ENCODE measurements at regions not wholly inside any gene's neighbourhood (a gene's known extent, or its start where the extent isn't known, plus 50 kb on each side); places are given as distances from the start of the nearest gene placed in this dataset.
"Not testable (repeated sequence)": the region's sequence is repeated elsewhere in the genome, so short reads cannot be mapped to it uniquely, and the experiment has no call there.

GRCh38 chr2:139424101-139424500, 643.9 kb upstream of the NXPH2 start:
- no peaks in the 10 kb centered on the region for H3K36me3 ChIP-seq
- H4K20me1 ChIP-seq: no peaks in the 10 kb centered on the region
- no peak overlapping the region for H3K9ac ChIP-seq
- no peak overlapping the region for H3K4me2 ChIP-seq
- TF ChIP-seq Cebpa-rat (IDR thresholded peaks at IDR 0.05): no peak
- no peak overlapping the region for H3K4me3 ChIP-seq
- no peaks in the 10 kb centered on the region for H3K9me3 ChIP-seq
- no peak overlapping the region for H3K27ac ChIP-seq
- H3K4me1 ChIP-seq: no peaks in the 10 kb centered on the region
- H3K27me3 ChIP-seq: no peaks in the 10 kb centered on the region

- Histone ChIP-seq H3K9ac (no peak overlapping the region), H3K4me2 (peak overlapping the region; percentile 66), H3K27ac (peak overlapping the region; percentile 49), H3K9me3 (peaks cover 16% of the 10 kb centered on the region), H3K4me3 (peak overlapping the region; percentile 55), H3K36me3 (no peaks in the 10 kb centered on the region; the same call in 1 of the 2 replicates), H4K20me1 (no peaks in the 10 kb centered on the region), H3K4me1 (peaks cover 30% of the 10 kb centered on the region), H3K27me3 (no peaks in the 10 kb centered on the region)
- no peak for TF ChIP-seq Cebpa-rat (IDR thresholded peaks at IDR 0.05)
Measured at GRCh38 chr2:139411236-139411635, 631.0 kb upstream of the NXPH2 start.

- H3K9me3 ChIP-seq: peaks cover 16% of the 10 kb centered on the region
- not testable (repeated sequence) for H3K36me3 ChIP-seq, H4K20me1 ChIP-seq, H3K27me3 ChIP-seq, H3K9ac ChIP-seq
- H3K4me2 ChIP-seq: peak overlapping the region; percentile 66
- peak overlapping the region; percentile 49 for H3K27ac ChIP-seq
- H3K4me1 ChIP-seq: peaks cover 30% of the 10 kb centered on the region
- peak overlapping the region; percentile 55 for H3K4me3 ChIP-seq
Measured at GRCh38 chr2:139410833-139411174, 630.6 kb upstream of the NXPH2 start.

GRCh38 chr2:139410147-139410832, 630.1 kb upstream of the NXPH2 start:
- H3K27me3 ChIP-seq, H4K20me1 ChIP-seq, H3K9ac ChIP-seq, H3K27ac ChIP-seq, H3K36me3 ChIP-seq: not testable (repeated sequence)
- peak overlapping the region; percentile 66 for H3K4me2 ChIP-seq
- peaks cover 15% of the 10 kb centered on the region for H3K9me3 ChIP-seq
- 0 out of 2 replicates have a peak overlapping the region, but pooled peaks have one; percentile 14 for H3K4me3 ChIP-seq
- peaks cover 30% of the 10 kb centered on the region for H3K4me1 ChIP-seq

- TF ChIP-seq Cebpa-rat (IDR thresholded peaks at IDR 0.05): no peak
Measured at GRCh38 chr2:139409212-139409611, 629.0 kb upstream of the NXPH2 start.

GRCh38 chr2:139403948-139404347, 623.8 kb upstream of the NXPH2 start:
- no peak overlapping the region for H3K9ac ChIP-seq
- no peaks in the 10 kb centered on the region for H3K27me3 ChIP-seq
- no peaks in the 10 kb centered on the region for H3K4me1 ChIP-seq
- H3K4me2 ChIP-seq: no peak overlapping the region
- no peak for TF ChIP-seq Cebpa-rat (IDR thresholded peaks at IDR 0.05)
- H3K4me3 ChIP-seq: no peak overlapping the region
- H3K36me3 ChIP-seq: no peaks in the 10 kb centered on the region; the same call in 1 of the 2 replicates
- H4K20me1 ChIP-seq: no peaks in the 10 kb centered on the region
- no peak overlapping the region for H3K27ac ChIP-seq
- peaks cover 5% of the 10 kb centered on the region; the same call in 1 of the 2 replicates for H3K9me3 ChIP-seq

More at GRCh38 chr2:139409212-139409611, 629.0 kb upstream of the NXPH2 start:
- no peak overlapping the region for H3K27ac ChIP-seq
- H3K9ac ChIP-seq: no peak overlapping the region
- peaks cover 4% of the 10 kb centered on the region for H3K9me3 ChIP-seq
- H3K4me3 ChIP-seq: no peak overlapping the region
- no peaks in the 10 kb centered on the region for H4K20me1 ChIP-seq
- peaks cover 30% of the 10 kb centered on the region for H3K4me1 ChIP-seq
- H3K27me3 ChIP-seq: no peaks in the 10 kb centered on the region
- H3K4me2 ChIP-seq: peak overlapping the region; percentile 24
- no peaks in the 10 kb centered on the region; the same call in 1 of the 2 replicates for H3K36me3 ChIP-seq

GRCh38 chr2:139394801-139395200, 614.6 kb upstream of the NXPH2 start:
- Histone ChIP-seq H3K4me1 (peaks cover 42% of the 10 kb centered on the region), H3K4me3 (peak overlapping the region; percentile 32; the same call in 1 of the 2 replicates), H4K20me1 (no peaks in the 10 kb centered on the region), H3K9ac (peak overlapping the region; percentile 36; the same call in 1 of the 2 replicates), H3K9me3 (no peaks in the 10 kb centered on the region), H3K27me3 (no peaks in the 10 kb centered on the region), H3K27ac (peak overlapping the region; percentile 48), H3K4me2 (peak overlapping the region; percentile 70), H3K36me3 (no peaks in the 10 kb centered on the region)
- no peak for TF ChIP-seq Cebpa-rat (IDR thresholded peaks at IDR 0.05)

- Histone ChIP-seq H3K27me3 (no peaks in the 10 kb centered on the region), H3K27ac (no peak overlapping the region), H3K36me3 (no peaks in the 10 kb centered on the region), H4K20me1 (no peaks in the 10 kb centered on the region), H3K4me3 (no peak overlapping the region), H3K9ac (no peak overlapping the region), H3K4me2 (no peak overlapping the region), H3K4me1 (peaks cover 23% of the 10 kb centered on the region), H3K9me3 (no peaks in the 10 kb centered on the region)
- TF ChIP-seq Cebpa-rat (IDR thresholded peaks at IDR 0.05): no peak
Measured at GRCh38 chr2:139389391-139389790, 609.2 kb upstream of the NXPH2 start.

- H3K27ac ChIP-seq: no peak overlapping the region
- H3K9me3 ChIP-seq: no peaks in the 10 kb centered on the region
- H3K4me3 ChIP-seq: no peak overlapping the region
- H4K20me1 ChIP-seq: no peaks in the 10 kb centered on the region
- no peaks in the 10 kb centered on the region for H3K36me3 ChIP-seq
- no peak for TF ChIP-seq Cebpa-rat (IDR thresholded peaks at IDR 0.05)
- no peak overlapping the region for H3K9ac ChIP-seq
- H3K27me3 ChIP-seq: no peaks in the 10 kb centered on the region
- peaks cover 6% of the 10 kb centered on the region for H3K4me1 ChIP-seq
- no peak overlapping the region for H3K4me2 ChIP-seq
Measured at GRCh38 chr2:139386401-139386800, 606.2 kb upstream of the NXPH2 start.

- H3K4me1 ChIP-seq: no peaks in the 10 kb centered on the region
- H4K20me1 ChIP-seq: no peaks in the 10 kb centered on the region
- no peak overlapping the region for H3K4me3 ChIP-seq
- H3K27me3 ChIP-seq: no peaks in the 10 kb centered on the region
- no peaks in the 10 kb centered on the region for H3K36me3 ChIP-seq
- H3K9ac ChIP-seq: no peak overlapping the region
- H3K4me2 ChIP-seq: no peak overlapping the region
- H3K9me3 ChIP-seq: no peaks in the 10 kb centered on the region
- no peak for TF ChIP-seq Cebpa-rat (IDR thresholded peaks at IDR 0.05)
- H3K27ac ChIP-seq: no peak overlapping the region
Measured at GRCh38 chr2:139383532-139383931, 603.3 kb upstream of the NXPH2 start.
